H1 (cell line): ENCODE measurements at regions not wholly inside any gene's neighbourhood (a gene's known extent, or its start where the extent isn't known, plus 50 kb on each side); places are given as distances from the start of the nearest gene placed in this dataset.

Experiments
- CTCF ChIA-PET: fragments of 300-600 bp; sonication (Branson Sonifier 250); formaldehyde crosslinking; loops from one replicate; lab custom pipeline; 2021; ENCODE audit not compliant: partially characterized antibody; lab: Charles Lee
- POLR2A ChIA-PET: fragments of 300-600 bp; sonication (Branson Sonifier 250); formaldehyde crosslinking; loops from one replicate; lab custom pipeline; 2021; ENCODE audit warnings: inconsistent platforms; ENCODE audit not compliant: partially characterized antibody; lab: Charles Lee
- DNase-seq, 2 experiments: peaks; one replicate each; pipeline versions ENCODE4 v3.0.0 to v3.0.0-alpha.2; 2010 to 2022; ENCODE audit warnings: low spot score in 2 of 2, low read depth in 1 of 2, mixed read lengths in 1 of 2
- FAIRE-seq: peaks from 2 replicates; lab custom pipeline; 2011; peaks lifted over from hg19 to GRCh38; lab: Jason Lieb, UNC
- H2AFZ ChIP-seq: 2 replicates; pipeline ENCODE4 v1.8.1; 2012; ENCODE audit warnings: low read length, inconsistent platforms
- H2AK5ac ChIP-seq: 2 replicates; pipeline ENCODE4 v1.6.1; 2013; ENCODE audit warnings: low read depth, low read length
- H2BK120ac ChIP-seq: replicated peaks from 2 replicates; pipeline ENCODE3; 2013; ENCODE audit warnings: low read depth, low read length, inconsistent platforms
- H2BK12ac ChIP-seq: 2 replicates; pipeline ENCODE4 v1.6.1; 2013; ENCODE audit warnings: low read depth, low read length
- H2BK15ac ChIP-seq: 2 replicates; pipeline ENCODE4 v1.6.1; 2013; ENCODE audit warnings: low read length
- H2BK20ac ChIP-seq: 2 replicates; pipeline ENCODE4 v1.6.1; 2013; ENCODE audit warnings: low read length
- H2BK5ac ChIP-seq: 2 replicates; pipeline ENCODE4 v1.6.1; 2013; ENCODE audit warnings: low read depth, low read length
- H3K14ac ChIP-seq: 2 replicates; pipeline ENCODE4 v1.6.1; 2013; ENCODE audit warnings: inconsistent platforms; ENCODE audit not compliant: insufficient read length
- H3K18ac ChIP-seq: 2 replicates; pipeline ENCODE4 v1.6.1; 2013; ENCODE audit warnings: low read length; ENCODE audit errors: extremely low read depth
- H3K23ac ChIP-seq: 2 replicates; pipeline ENCODE4 v1.6.1; 2013; ENCODE audit warnings: inconsistent platforms; ENCODE audit not compliant: insufficient read length
- H3K23me2 ChIP-seq: 2 replicates; pipeline ENCODE4 v1.6.1; 2013; ENCODE audit warnings: low read depth, low read length
- H3K27ac ChIP-seq: 2 replicates; pipeline ENCODE4 v1.6.1; 2011; ENCODE audit warnings: low read depth, low read length, inconsistent platforms
- H3K27me3 ChIP-seq, 4 experiments: replicated peaks in 1 of 4; 1 replicate in 1 of 4; 2 replicates in 3 of 4; pipeline versions ENCODE4 v1.6.1 to v1.8.1; 2011 to 2013; ENCODE audit warnings: low read length in 3 of 4, mild to moderate bottlenecking in 3 of 4, inconsistent platforms in 2 of 4, mixed read lengths in 2 of 4, moderate library complexity in 1 of 4; ENCODE audit not compliant: control insufficient read depth in 3 of 4, insufficient read depth in 3 of 4; ENCODE audit errors: extremely low read depth in 1 of 4
- H3K36me3 ChIP-seq, 4 experiments: 2 replicates each; pipeline versions ENCODE4 v1.6.1 to v1.8.1; 2011 to 2013; ENCODE audit warnings: mild to moderate bottlenecking in 4 of 4, low read length in 3 of 4, moderate library complexity in 2 of 4, control low read depth in 1 of 4, inconsistent platforms in 1 of 4; ENCODE audit not compliant: insufficient read depth in 4 of 4, control insufficient read depth in 2 of 4
- H3K4ac ChIP-seq: replicated peaks from 2 replicates; pipeline ENCODE3; 2013; ENCODE audit warnings: low read length, low read depth, mixed read lengths, inconsistent platforms; ENCODE audit not compliant: insufficient read length
- H3K4me1 ChIP-seq, 4 experiments: replicated peaks in 1 of 4; 1 replicate in 1 of 4; 2 replicates in 3 of 4; pipeline versions ENCODE4 v1.6.1 to v1.8.1; 2011 to 2013; ENCODE audit warnings: low read length in 3 of 4, inconsistent platforms in 2 of 4, mixed read lengths in 1 of 4; ENCODE audit not compliant: insufficient read depth in 4 of 4, control insufficient read depth in 3 of 4
- H3K4me2 ChIP-seq, 2 experiments: 2 replicates each; pipeline versions ENCODE4 v1.6.1 to v1.8.1; 2011 to 2013; ENCODE audit warnings: low read depth in 2 of 2, low read length in 2 of 2, control low read depth in 1 of 2, inconsistent platforms in 1 of 2, mild to moderate bottlenecking in 1 of 2; ENCODE audit not compliant: insufficient read depth in 1 of 2
- H3K4me3 ChIP-seq, 4 experiments: fragments of 200-600, 300-600 bp in 1 of 4; sonication (generic), shearing (Covaris generic), sonication (Bioruptor Twin) in 1 of 4; 2 replicates each; pipeline versions ENCODE4 v1.5.1 to v1.8.1; 2011 to 2016; ENCODE audit warnings: low read length in 4 of 4, low read depth in 3 of 4, control low read depth in 2 of 4, inconsistent platforms in 2 of 4, mild to moderate bottlenecking in 2 of 4, mixed read lengths in 1 of 4, moderate library complexity in 1 of 4; ENCODE audit not compliant: insufficient read depth in 2 of 4; ENCODE audit errors: extremely low read depth in 1 of 4
- H3K56ac ChIP-seq: replicated peaks from 2 replicates; pipeline ENCODE3; 2013; ENCODE audit warnings: low read depth, mild to moderate bottlenecking, mixed read lengths, low read length, inconsistent platforms; ENCODE audit not compliant: insufficient read length
- H3K79me1 ChIP-seq: 2 replicates; pipeline ENCODE4 v1.6.1; 2013; ENCODE audit warnings: low read depth, low read length, control low read depth
- H3K79me2 ChIP-seq, 2 experiments: 2 replicates each; pipeline versions ENCODE4 v1.6.1 to v1.8.1; 2012 to 2013; ENCODE audit warnings: low read length in 2 of 2, mild to moderate bottlenecking in 2 of 2, inconsistent platforms in 1 of 2; ENCODE audit not compliant: insufficient read depth in 2 of 2, control insufficient read depth in 1 of 2
- H3K9ac ChIP-seq, 4 experiments: replicated peaks in 1 of 4; 1 replicate in 1 of 4; 2 replicates in 3 of 4; pipeline versions ENCODE4 v1.6.1 to v1.8.1; 2011 to 2013; ENCODE audit warnings: low read depth in 3 of 4, low read length in 3 of 4, control low read depth in 2 of 4, mild to moderate bottlenecking in 2 of 4, moderate library complexity in 2 of 4, inconsistent platforms in 1 of 4; ENCODE audit errors: extremely low read depth in 1 of 4
- H3K9me3 ChIP-seq, 2 experiments: 2 replicates each; pipeline versions ENCODE4 v1.6.1 to v1.8.1; 2012 to 2013; ENCODE audit warnings: mild to moderate bottlenecking in 2 of 2, moderate library complexity in 2 of 2, control low read depth in 1 of 2, inconsistent platforms in 1 of 2, low read depth in 1 of 2, low read length in 1 of 2, mixed read lengths in 1 of 2; ENCODE audit not compliant: insufficient read depth in 2 of 2
- H4K20me1 ChIP-seq, 2 experiments: replicated peaks in 1 of 2; 2 replicates each; pipeline versions ENCODE3 to v1.8.1; 2011 to 2013; ENCODE audit warnings: inconsistent platforms in 2 of 2, low read length in 2 of 2, mild to moderate bottlenecking in 1 of 2; ENCODE audit not compliant: insufficient read depth in 2 of 2, control insufficient read depth in 1 of 2
- H4K5ac ChIP-seq: 2 replicates; pipeline ENCODE4 v1.6.1; 2013; ENCODE audit warnings: low read length, low read depth, mixed read lengths, inconsistent platforms; ENCODE audit not compliant: insufficient read length
- H4K8ac ChIP-seq: 2 replicates; pipeline ENCODE4 v1.8.0; 2013; ENCODE audit warnings: mild to moderate bottlenecking, moderate library complexity, low read length, inconsistent platforms; ENCODE audit not compliant: insufficient read depth; ENCODE audit errors: extremely low read depth
- H4K91ac ChIP-seq: replicated peaks from 2 replicates; pipeline ENCODE3; 2013; ENCODE audit warnings: low read length, mixed read lengths, inconsistent platforms; ENCODE audit not compliant: insufficient read length
- ASH2L ChIP-seq: fragments of 200-600, 300-600 bp; sonication (generic); IDR thresholded peaks from one replicate; pipeline ENCODE4 v1.7.1; 2017; ENCODE audit warnings: low read length
- ATF3 ChIP-seq: IDR thresholded peaks from 2 replicates; pipeline ENCODE4 v1.6.1; 2011; ENCODE audit warnings: low read depth, mild to moderate bottlenecking, low read length; ENCODE audit not compliant: insufficient read depth
- CHD2 ChIP-seq: IDR thresholded peaks from 2 replicates; pipeline ENCODE4 v1.6.1; 2012; ENCODE audit warnings: low read length, improper control_type of control experiment
- CREB1 ChIP-seq: IDR thresholded peaks from 2 replicates; pipeline ENCODE4 v1.6.1; 2012; ENCODE audit warnings: inconsistent platforms
- CTBP2 ChIP-seq: IDR thresholded peaks from 2 replicates; pipeline ENCODE4 v1.7.0; 2011; ENCODE audit warnings: borderline replicate concordance, mild to moderate bottlenecking, moderate library complexity, mixed read lengths, low read length; ENCODE audit not compliant: insufficient read depth, insufficient read length
- EP300 ChIP-seq, 2 experiments: IDR thresholded peaks; 1 replicate in 1 of 2; 2 replicates in 1 of 2; pipeline ENCODE4 v1.6.1; 2011 to 2012; ENCODE audit warnings: low read depth in 2 of 2, low read length in 2 of 2, mild to moderate bottlenecking in 2 of 2, borderline replicate concordance in 1 of 2, inconsistent platforms in 1 of 2, moderate library complexity in 1 of 2
- GABPA ChIP-seq: IDR thresholded peaks from 2 replicates; pipeline ENCODE4 v1.6.1; 2011; ENCODE audit warnings: mild to moderate bottlenecking, low read length, moderate library complexity, borderline replicate concordance; ENCODE audit not compliant: insufficient read depth
- JUND ChIP-seq: IDR thresholded peaks from 2 replicates; pipeline ENCODE4 v1.6.1; 2011; ENCODE audit warnings: mild to moderate bottlenecking, improper control_type of control experiment, low read length
- KDM1A ChIP-seq: fragments of 200-600, 300-600 bp; sonication (generic); IDR thresholded peaks from 2 replicates; pipeline ENCODE4 v1.7.1; 2016; ENCODE audit warnings: mild to moderate bottlenecking, low read length, borderline replicate concordance
- MAX ChIP-seq: IDR thresholded peaks from 2 replicates; pipeline ENCODE4 v1.6.1; 2012; ENCODE audit warnings: inconsistent platforms
- POU5F1 ChIP-seq: IDR thresholded peaks from 2 replicates; pipeline ENCODE4 v1.6.1; 2011; ENCODE audit warnings: low read depth, mild to moderate bottlenecking, low read length, moderate library complexity
- RFX5 ChIP-seq: IDR thresholded peaks from 2 replicates; pipeline ENCODE4 v1.6.1; 2011; ENCODE audit warnings: low read depth, low read length, improper control_type of control experiment, borderline replicate concordance
- RXRA ChIP-seq: IDR thresholded peaks from 2 replicates; pipeline ENCODE4 v1.6.1; 2011; ENCODE audit warnings: low read depth, mild to moderate bottlenecking, low read length, moderate library complexity; ENCODE audit not compliant: insufficient read depth
- TEAD4 ChIP-seq: IDR thresholded peaks from 2 replicates; pipeline ENCODE4 v1.6.1; 2012; ENCODE audit warnings: low read depth, low read length, inconsistent platforms, mixed read lengths
- YY1 ChIP-seq: IDR thresholded peaks from 2 replicates; pipeline ENCODE4 v1.6.1; 2011; ENCODE audit warnings: low read depth, mild to moderate bottlenecking, low read length
- WGBS, 2 experiments: shearing (Covaris generic) in 1 of 2; methylation state at CpG; one replicate each; pipeline versions ENCODE4 v1.1.6 to v1.1.7; 2013 to 2015; ENCODE audit warnings: low lambda C conversion rate in 2 of 2, mixed read lengths in 2 of 2, inconsistent platforms in 1 of 2, low coverage in 1 of 2, missing lambda C conversion rate in 1 of 2; ENCODE audit not compliant: insufficient replicate concordance in 2 of 2, insufficient coverage in 1 of 2, insufficient read length in 1 of 2; ENCODE audit errors: extremely low coverage in 1 of 2, missing lambda C conversion rate in 1 of 2; 5-methylcytosine and 5-hydroxymethylcytosine counted together

- H3K36me3 ChIP-seq, result no peaks in the 10 kb centered on the region
- H2AFZ ChIP-seq, result no peak overlapping the region
- H3K27ac ChIP-seq, result no peak overlapping the region
- H3K79me1 ChIP-seq, result no peaks in the 10 kb centered on the region
- FAIRE-seq (no peak), DNase-seq (no peak)
- 94% methylated on average over 4 of the region's 4 CpGs; no CpG with 5 or more reads in 1 of the 2 experiments for WGBS, 2 experiments
- ChIA-PET POLR2A (no interaction called here), CTCF (interaction anchor here (1.5 kb wide), 1 partner anchor 14 kb away, joined by 5 read pairs; no protein-coding TSS in a partner anchor)
- no peaks in the 10 kb centered on the region for H3K79me2 ChIP-seq
- H2BK15ac ChIP-seq, result no peak overlapping the region
- no peaks in the 10 kb centered on the region for H4K20me1 ChIP-seq
- H2AK5ac ChIP-seq, result no peak overlapping the region
- no peak overlapping the region for H3K23ac ChIP-seq
- no peak overlapping the region for H3K18ac ChIP-seq
- H2BK120ac ChIP-seq, result no peak overlapping the region
- H3K9ac ChIP-seq, result no peak overlapping the region
- H4K91ac ChIP-seq, result no peak overlapping the region
- H3K23me2 ChIP-seq, result no peaks in the 10 kb centered on the region
- H3K14ac ChIP-seq, result no peak overlapping the region
- H4K5ac ChIP-seq, result no peak overlapping the region
- no peak overlapping the region for H3K4me2 ChIP-seq
- no peak overlapping the region for H4K8ac ChIP-seq
- H3K4me3 ChIP-seq, result no peak overlapping the region
- H3K4me1 ChIP-seq, result peaks cover 0 to 4% (median 0%) of the 10 kb centered on the region in 4 experiments; a peak in 2 of 7 replicates
- H3K27me3 ChIP-seq, result no peaks in the 10 kb centered on the region
- H2BK20ac ChIP-seq, result no peak overlapping the region
- H3K9me3 ChIP-seq, result no peaks in the 10 kb centered on the region
- no peak overlapping the region for H3K56ac ChIP-seq
- H3K4ac ChIP-seq, result no peak overlapping the region
- no peak overlapping the region for H2BK5ac ChIP-seq
- no peak overlapping the region for H2BK12ac ChIP-seq
- TF ChIP-seq POU5F1, result no peak
- no peak for TF ChIP-seq CREB1
- TF ChIP-seq ATF3, result no peak
- no peak for TF ChIP-seq KDM1A
- TF ChIP-seq CTBP2, result no peak
- no peak for TF ChIP-seq CHD2
- no peak for TF ChIP-seq RFX5
- TF ChIP-seq TEAD4, result no peak
- TF ChIP-seq MAX, result no peak
- no peak for TF ChIP-seq RXRA
- no peak for TF ChIP-seq GABPA
- no peak for TF ChIP-seq JUND
- no peak for TF ChIP-seq YY1
- TF ChIP-seq EP300 (IDR thresholded peaks at IDR 0.05; ENCODE audit: borderline replicate concordance in 1 of 2, low read depth in 2 of 2, low read length in 2 of 2), result no peak
- no peak for TF ChIP-seq ASH2L
These were observed 453.0 kb upstream of the CFAP20DC start for GRCh38 chr3:59502806-59503205.
